Type B pancreatic cell (in vitro differentiated cells): ENCODE measurements at regions not wholly inside any gene's neighbourhood (a gene's known extent, or its start where the extent isn't known, plus 50 kb on each side); places are given as distances from the start of the nearest gene placed in this dataset.

ENCODE experiments used
- DNase-seq: peaks from one replicate; pipeline ENCODE4 v3.0.0; 2021; ENCODE audit warnings: mixed read lengths; ENCODE audit not compliant: unreplicated experiment; ENCODE audit errors: extremely low spot score
- H3K27ac Mint-ChIP-seq: 2 replicates; pipeline ENCODE4 v1.8.0; 2021; ENCODE audit warnings: mild to moderate bottlenecking, mixed read lengths
- H3K27me3 Mint-ChIP-seq: 2 replicates; pipeline ENCODE4 v1.8.0; 2021; ENCODE audit warnings: mixed read lengths
- H3K36me3 Mint-ChIP-seq: 2 replicates; pipeline ENCODE4 v1.8.0; 2021; ENCODE audit warnings: mixed read lengths
- H3K4me1 Mint-ChIP-seq: one replicate; pipeline ENCODE4 v1.8.0; 2021; ENCODE audit warnings: mixed read lengths; ENCODE audit not compliant: unreplicated experiment
- H3K4me3 Mint-ChIP-seq: 2 replicates; pipeline ENCODE4 v1.8.0; 2021; ENCODE audit warnings: mild to moderate bottlenecking, mixed read lengths
- H3K9me3 Mint-ChIP-seq: 2 replicates; pipeline ENCODE4 v1.8.0; 2021; ENCODE audit warnings: mixed read lengths
- CTCF ChIP-seq: fragments of 200-600 bp; sonication (generic); conservative IDR thresholded peaks from 2 replicates; pipeline ENCODE4 v1.5.0; 2021; ENCODE audit warnings: antibody characterized with exemption, mild to moderate bottlenecking

DNA sequence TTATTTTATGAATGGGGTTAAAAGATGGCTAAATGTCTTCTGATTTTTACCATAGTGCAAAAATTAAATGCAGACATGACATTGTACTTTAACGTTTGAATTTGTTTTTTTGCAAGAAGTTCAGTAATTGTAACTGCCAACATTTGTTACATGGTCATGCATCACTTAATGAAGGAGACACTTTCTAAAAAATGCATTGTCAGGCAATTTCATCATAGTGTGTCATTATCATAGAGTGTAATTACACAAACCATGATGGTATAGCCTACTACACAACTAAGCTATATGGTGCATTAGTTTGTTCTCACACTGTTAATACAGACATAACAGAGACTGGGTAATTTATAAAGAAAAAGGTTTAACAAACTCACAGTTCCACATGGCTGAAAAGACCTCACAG lies 50.0 kb upstream of the NAA35 start:
- Mint-ChIP-seq H3K27me3 (no peaks in the 10 kb centered on the region), H3K9me3 (no peaks in the 10 kb centered on the region), H3K4me1 (no peaks in the 10 kb centered on the region), H3K4me3 (no peak overlapping the region), H3K36me3 (no peaks in the 10 kb centered on the region), H3K27ac (no peak overlapping the region)
- TF ChIP-seq CTCF: no peak
- DNase-seq: no peak
